Thyroid gland (tissue), 4 donors: ENCODE measurements at regions not wholly inside any gene's neighbourhood (a gene's known extent, or its start where the extent isn't known, plus 50 kb on each side); places are given as distances from the start of the nearest gene placed in this dataset.

ENCODE experiments used
- DNase-seq, 2 donors: peaks; one replicate each; pipeline ENCODE4 v3.0.0-alpha.2; 2019
- H3K27ac ChIP-seq, 3 donors: fragments of 200-600 bp; sonication (generic); 1 replicate in 2 of 3; 2 replicates in 1 of 3; pipeline ENCODE4 v1.5.1; 2016 to 2019; ENCODE audit warnings: mild to moderate bottlenecking in 1 of 3, moderate library complexity in 1 of 3
- H3K27me3 ChIP-seq: fragments of 200-600 bp; sonication (generic); one replicate; pipeline ENCODE4 v1.5.1; 2019
- H3K36me3 ChIP-seq, 2 donors: fragments of 200-600 bp; sonication (generic); one replicate each; pipeline ENCODE4 v1.5.1; 2016 to 2019
- H3K4me1 ChIP-seq, 2 donors: fragments of 200-600 bp; sonication (generic); one replicate each; pipeline ENCODE4 v1.5.1; 2017 to 2019
- H3K4me3 ChIP-seq, 3 donors: fragments of 200-600 bp; sonication (generic); replicated peaks in 1 of 3; 1 replicate in 2 of 3; 2 replicates in 1 of 3; pipeline ENCODE4 v1.5.1; 2016; ENCODE audit warnings: mild to moderate bottlenecking in 1 of 3
- H3K9me3 ChIP-seq: fragments of 200-600 bp; sonication (generic); one replicate; pipeline ENCODE4 v1.5.1; 2017
- CTCF ChIP-seq, 6 experiments: fragments of 200-600 bp in 3 of 6; fragments of 450-650 bp in 3 of 6; sonication (generic) in 3 of 6; IDR thresholded peaks; one replicate each; pipeline ENCODE4 v1.5.1; 2016 to 2019; ENCODE audit warnings: antibody characterized with exemption in 6 of 6, mild to moderate bottlenecking in 2 of 6, inconsistent platforms in 1 of 6, moderate library complexity in 1 of 6
- POLR2A ChIP-seq, 2 donors: fragments of 450-650 bp; IDR thresholded peaks; one replicate each; pipeline ENCODE4 v1.6.1; 2017; ENCODE audit warnings: antibody characterized with exemption in 2 of 2, mild to moderate bottlenecking in 2 of 2, moderate library complexity in 1 of 2
- WGBS, 2 donors: methylation state at CpG; one replicate each; pipeline ENCODE4 v1.1.5; 2017; 5-methylcytosine and 5-hydroxymethylcytosine counted together
- intact Hi-C: fragments of 100-400 bp; cut with DNase I; formaldehyde crosslinking; loops from one replicate; pipeline ENCODE4 v1.15.1; 2023

DNA sequence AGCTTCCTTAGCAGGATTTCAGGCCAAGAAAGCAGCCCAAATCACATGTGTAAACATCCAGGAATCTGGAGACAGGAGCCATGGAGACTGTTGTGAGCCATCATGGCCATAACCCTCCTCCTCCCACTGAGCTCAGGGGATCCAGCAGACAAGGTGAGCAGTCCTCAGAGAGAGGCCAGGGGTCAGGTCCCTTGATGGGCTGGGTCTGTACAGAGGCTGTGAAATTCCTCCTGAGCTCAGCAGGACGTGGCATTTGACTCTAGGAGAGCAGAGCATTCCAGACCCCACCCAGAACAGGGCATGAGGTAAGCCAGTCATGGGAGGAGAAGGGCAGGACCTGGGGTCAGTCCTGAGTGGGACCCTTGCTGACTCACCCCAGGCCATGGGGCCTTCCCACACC, 67.0 kb upstream of the ACAN start:
- 0% methylated on average over 1 of the region's 1 CpG; no CpG with 5 or more reads in 1 of the 2 donors for WGBS, 2 donors
- H3K4me1 ChIP-seq, result no peaks in the 10 kb centered on the region
- no peaks in the 10 kb centered on the region for H3K27me3 ChIP-seq
- DNase-seq, result no peak
- intact Hi-C loops, result no loop called here
- no peaks in the 10 kb centered on the region for H3K9me3 ChIP-seq
- H3K4me3 ChIP-seq, result no peak overlapping the region
- H3K36me3 ChIP-seq, result no peaks in the 10 kb centered on the region
- TF ChIP-seq CTCF (IDR thresholded peaks at IDR 0.05), result no peak
- no peak for TF ChIP-seq POLR2A (IDR thresholded peaks at IDR 0.05)
- H3K27ac ChIP-seq, result no peak overlapping the region

DNA sequence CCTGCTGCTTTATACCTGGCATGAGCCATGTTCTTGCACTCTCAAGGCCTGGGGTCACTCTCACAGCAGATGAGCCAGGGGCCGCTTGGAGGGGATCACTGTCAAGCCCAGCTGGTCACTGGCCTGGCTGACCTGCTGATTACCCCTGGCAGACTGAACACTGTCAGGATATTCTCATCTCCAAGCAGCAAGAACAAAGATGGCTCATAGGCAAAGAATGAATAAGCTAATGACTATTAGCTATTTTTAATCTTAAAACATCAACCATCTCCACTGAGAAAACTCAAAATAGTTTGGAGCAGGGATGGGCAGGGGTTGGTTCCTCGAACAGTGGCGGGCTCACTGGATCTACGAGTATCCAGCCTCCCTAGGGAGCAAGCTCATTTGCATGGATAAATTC, 64.4 kb upstream of the ACAN start:
- WGBS, 2 donors, result 70 to 77% methylated on average over 4 of the region's 4 CpGs
- Histone ChIP-seq H3K4me3 (no peak overlapping the region), H3K27ac (no peak overlapping the region), H3K9me3 (no peaks in the 10 kb centered on the region), H3K36me3 (no peaks in the 10 kb centered on the region), H3K4me1 (no peaks in the 10 kb centered on the region), H3K27me3 (no peaks in the 10 kb centered on the region)
- no peak for DNase-seq
- intact Hi-C loops, result no loop called here
- TF ChIP-seq CTCF (IDR thresholded peaks at IDR 0.05), result no peak
- TF ChIP-seq POLR2A (IDR thresholded peaks at IDR 0.05), result no peak

- DNase-seq, result no peak
- TF ChIP-seq POLR2A (IDR thresholded peaks at IDR 0.05) (no peak), CTCF (IDR thresholded peaks at IDR 0.05) (no peak)
- H3K27ac ChIP-seq, result no peak overlapping the region
- no peaks in the 10 kb centered on the region for H3K4me1 ChIP-seq
- H3K4me3 ChIP-seq, result no peak overlapping the region
- 83 to 85% methylated on average over 5 of the region's 5 CpGs for WGBS, 2 donors
- no peaks in the 10 kb centered on the region for H3K36me3 ChIP-seq
- no peaks in the 10 kb centered on the region for H3K27me3 ChIP-seq
- intact Hi-C loops, result no loop called here
- H3K9me3 ChIP-seq, result no peaks in the 10 kb centered on the region
Observed at GRCh38 chr15:88739541-88739940, 63.7 kb upstream of the ACAN start.

GRCh38 chr15:88740356-88740755, 62.9 kb upstream of the ACAN start:
- H3K4me1 ChIP-seq, result no peaks in the 10 kb centered on the region
- intact Hi-C loops, result no loop called here
- no peaks in the 10 kb centered on the region for H3K27me3 ChIP-seq
- no peaks in the 10 kb centered on the region for H3K36me3 ChIP-seq
- H3K9me3 ChIP-seq, result no peaks in the 10 kb centered on the region
- no peak for TF ChIP-seq CTCF (IDR thresholded peaks at IDR 0.05)
- no peak for TF ChIP-seq POLR2A (IDR thresholded peaks at IDR 0.05)
- 82 to 91% methylated on average over 3 of the region's 3 CpGs for WGBS, 2 donors
- DNase-seq, result no peak
- H3K4me3 ChIP-seq, result no peak overlapping the region
- H3K27ac ChIP-seq, result no peak overlapping the region

GRCh38 chr15:88741046-88741445, 62.2 kb upstream of the ACAN start:
- intact Hi-C loops, result no loop called here
- no peaks in the 10 kb centered on the region for H3K27me3 ChIP-seq
- WGBS, 2 donors, result 88 to 90% methylated on average over 5 of the region's 5 CpGs

More at GRCh38 chr15:88741046-88741445, 62.2 kb upstream of the ACAN start:
- H3K36me3 ChIP-seq, result no peaks in the 10 kb centered on the region
- TF ChIP-seq POLR2A (IDR thresholded peaks at IDR 0.05), result no peak
- no peak for TF ChIP-seq CTCF (IDR thresholded peaks at IDR 0.05)
- no peak overlapping the region for H3K4me3 ChIP-seq
- H3K4me1 ChIP-seq, result no peaks in the 10 kb centered on the region
- no peak for DNase-seq
- H3K27ac ChIP-seq, result no peak overlapping the region
- no peaks in the 10 kb centered on the region for H3K9me3 ChIP-seq
